ENCODE measurements at regions not wholly inside any gene's neighbourhood (a gene's known extent, or its start where the extent isn't known, plus 50 kb on each side); places are given as distances from the start of the nearest gene placed in this dataset.

GRCh38 chr7:46763344-46763743 lies 818.6 kb downstream of the TNS3 start:
- H3K9me3 Mint-ChIP-seq = peaks cover 8 to 10% of the 10 kb centered on the region in 2 donors
- no peak overlapping the region for H3K4me3 ChIP-seq (ENCODE audit: low read length)
- H3K27ac ChIP-seq (ENCODE audit: low read length) = no peak overlapping the region
- intact Hi-C loops (cut with micrococcal nuclease) = no loop called here
- H3K27ac Mint-ChIP-seq = no peak overlapping the region
- no peak overlapping the region for H3K4me3 Mint-ChIP-seq
- H3K36me3 Mint-ChIP-seq = no peaks in the 10 kb centered on the region
- DNase-seq (no peak), ATAC-seq (no peak)
- no peaks in the 10 kb centered on the region for H3K4me1 Mint-ChIP-seq
- H3K27me3 Mint-ChIP-seq (ENCODE audit: low read depth in 2 of 2) = no peaks in the 10 kb centered on the region
- H3K4me1 ChIP-seq (ENCODE audit: control insufficient read depth, insufficient read depth, low read length) = no peaks in the 10 kb centered on the region
- no peaks in the 10 kb centered on the region for H3K36me3 ChIP-seq (ENCODE audit: control insufficient read depth, insufficient read depth, low read length)
- no peaks in the 10 kb centered on the region for H3K9me3 ChIP-seq (ENCODE audit: control insufficient read depth, insufficient read depth, low read length)
- no peaks in the 10 kb centered on the region for H3K27me3 ChIP-seq (ENCODE audit: control insufficient read depth, insufficient read depth, low read length)
- TF ChIP-seq CTCF (IDR thresholded peaks at IDR 0.05) = no peak
- WGBS (ENCODE audit: insufficient coverage) = 100% methylated on average over 3 of the region's 3 CpGs

GRCh38 chr7:46759711-46760480 lies 822.0 kb downstream of the TNS3 start:
- no peaks in the 10 kb centered on the region for H3K27me3 Mint-ChIP-seq (ENCODE audit: low read depth in 2 of 2)
- DNase-seq (no peak), ATAC-seq (no peak)
- no peak overlapping the region for H3K4me3 ChIP-seq (ENCODE audit: low read length)
- peaks cover 9 to 10% of the 10 kb centered on the region in 2 donors for H3K9me3 Mint-ChIP-seq
- H3K4me1 Mint-ChIP-seq = no peaks in the 10 kb centered on the region
- H3K27ac ChIP-seq (ENCODE audit: low read length) = no peak overlapping the region
- no peak overlapping the region for H3K4me3 Mint-ChIP-seq
- no peak overlapping the region for H3K27ac Mint-ChIP-seq
- intact Hi-C loops (cut with micrococcal nuclease) = no loop called here
- H3K9me3 ChIP-seq (ENCODE audit: control insufficient read depth, insufficient read depth, low read length) = no peaks in the 10 kb centered on the region
- TF ChIP-seq CTCF (IDR thresholded peaks at IDR 0.05) = no peak
- H3K27me3 ChIP-seq (ENCODE audit: control insufficient read depth, insufficient read depth, low read length) = no peaks in the 10 kb centered on the region
- H3K36me3 ChIP-seq (ENCODE audit: control insufficient read depth, insufficient read depth, low read length) = no peaks in the 10 kb centered on the region
- no peaks in the 10 kb centered on the region for H3K36me3 Mint-ChIP-seq
- H3K4me1 ChIP-seq (ENCODE audit: control insufficient read depth, insufficient read depth, low read length) = no peaks in the 10 kb centered on the region
- WGBS (ENCODE audit: insufficient coverage) = 90% methylated on average over 7 of the region's 7 CpGs

GRCh38 chr7:46756996-46757395 lies 824.9 kb downstream of the TNS3 start:
- Histone ChIP-seq H3K36me3 (ENCODE audit: control insufficient read depth, insufficient read depth, low read length) (no peaks in the 10 kb centered on the region), H3K9me3 (ENCODE audit: control insufficient read depth, insufficient read depth, low read length) (no peaks in the 10 kb centered on the region), H3K4me3 (ENCODE audit: low read length) (no peak overlapping the region), H3K27me3 (ENCODE audit: control insufficient read depth, insufficient read depth, low read length) (no peaks in the 10 kb centered on the region), H3K27ac (ENCODE audit: low read length) (no peak overlapping the region), H3K4me1 (ENCODE audit: control insufficient read depth, insufficient read depth, low read length) (no peaks in the 10 kb centered on the region)
- 91% methylated on average over 4 of the region's 4 CpGs for WGBS (ENCODE audit: insufficient coverage)
- no peak for TF ChIP-seq CTCF (IDR thresholded peaks at IDR 0.05)
- DNase-seq = no peak
- Mint-ChIP-seq H3K27me3 (ENCODE audit: low read depth in 2 of 2) (no peaks in the 10 kb centered on the region), H3K36me3 (no peaks in the 10 kb centered on the region), H3K4me3 (no peak overlapping the region), H3K4me1 (no peaks in the 10 kb centered on the region), H3K27ac (no peak overlapping the region), H3K9me3 (peaks cover 8 to 10% of the 10 kb centered on the region in 2 donors)
- intact Hi-C loops (cut with micrococcal nuclease) = no loop called here
- no peak for ATAC-seq

DNA sequence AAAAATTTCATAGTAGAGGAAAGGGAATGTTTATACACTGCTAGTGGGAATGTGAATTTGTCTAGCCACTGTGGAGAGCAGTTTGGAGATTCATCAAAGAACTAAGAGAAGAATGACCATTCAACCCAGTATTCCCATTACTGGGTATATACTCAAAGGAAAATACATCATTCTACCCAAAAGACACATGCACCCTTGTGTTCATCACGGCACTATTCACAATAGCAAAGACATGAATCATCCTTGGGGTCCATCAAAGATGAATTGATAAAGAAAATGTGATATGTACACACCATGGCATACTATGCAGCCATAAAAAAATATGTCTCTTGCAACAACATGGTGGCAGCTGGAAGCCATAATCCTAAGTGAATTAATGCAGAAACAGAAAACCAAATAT lies 825.7 kb downstream of the TNS3 start:
- Mint-ChIP-seq H3K27ac (no peak overlapping the region), H3K9me3 (peaks cover 9 to 10% of the 10 kb centered on the region in 2 donors), H3K4me3 (no peak overlapping the region), H3K4me1 (no peaks in the 10 kb centered on the region), H3K36me3 (no peaks in the 10 kb centered on the region), H3K27me3 (ENCODE audit: low read depth in 2 of 2) (no peaks in the 10 kb centered on the region)
- H3K4me1 ChIP-seq (ENCODE audit: control insufficient read depth, insufficient read depth, low read length) = no peaks in the 10 kb centered on the region
- no peak for DNase-seq
- no peak for TF ChIP-seq CTCF (IDR thresholded peaks at IDR 0.05)
- H3K27me3 ChIP-seq (ENCODE audit: control insufficient read depth, insufficient read depth, low read length) = no peaks in the 10 kb centered on the region
- whole genome bisulfite sequencing (ENCODE audit: insufficient coverage) = 73% methylated on average over 1 of the region's 1 CpG
- intact Hi-C loops (cut with micrococcal nuclease) = no loop called here
- no peaks in the 10 kb centered on the region for H3K36me3 ChIP-seq (ENCODE audit: control insufficient read depth, insufficient read depth, low read length)
- no peak overlapping the region for H3K27ac ChIP-seq (ENCODE audit: low read length)
- H3K4me3 ChIP-seq (ENCODE audit: low read length) = no peak overlapping the region
- no peaks in the 10 kb centered on the region for H3K9me3 ChIP-seq (ENCODE audit: control insufficient read depth, insufficient read depth, low read length)
- ATAC-seq = no peak

Data from natural killer cell (primary cell).